ENCODE measurements at regions not wholly inside any gene's neighbourhood (a gene's known extent, or its start where the extent isn't known, plus 50 kb on each side); places are given as distances from the start of the nearest gene placed in this dataset.

DNA sequence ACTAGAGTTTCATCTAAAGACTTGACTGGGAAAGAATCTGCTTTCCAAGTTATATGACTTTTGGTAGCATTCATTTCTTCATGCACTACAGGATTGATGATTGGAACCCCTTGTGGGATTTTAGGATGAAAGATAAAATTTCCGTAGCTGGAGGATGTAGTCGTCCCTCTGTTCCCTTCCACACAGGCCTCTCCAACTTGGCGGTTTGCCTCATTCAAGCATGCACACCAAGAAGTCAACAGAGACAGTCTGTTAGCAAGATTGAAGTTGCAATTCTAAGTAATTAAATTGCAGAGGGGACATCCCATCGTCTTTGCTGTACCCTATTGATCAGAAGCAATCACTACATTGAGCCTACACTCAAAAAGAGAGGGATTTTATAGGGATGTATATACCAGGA is 777.4 kb upstream of the HS3ST1 start:
- TF ChIP-seq, protein P1, sequence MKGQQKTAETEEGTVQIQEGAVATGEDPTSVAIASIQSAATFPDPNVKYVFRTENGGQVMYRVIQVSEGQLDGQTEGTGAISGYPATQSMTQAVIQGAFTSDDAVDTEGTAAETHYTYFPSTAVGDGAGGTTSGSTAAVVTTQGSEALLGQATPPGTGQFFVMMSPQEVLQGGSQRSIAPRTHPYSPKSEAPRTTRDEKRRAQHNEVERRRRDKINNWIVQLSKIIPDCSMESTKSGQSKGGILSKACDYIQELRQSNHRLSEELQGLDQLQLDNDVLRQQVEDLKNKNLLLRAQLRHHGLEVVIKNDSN (CRISPR knock-in tag; IDR thresholded peaks at IDR 0.05): no peak
- TF ChIP-seq, protein P2, sequence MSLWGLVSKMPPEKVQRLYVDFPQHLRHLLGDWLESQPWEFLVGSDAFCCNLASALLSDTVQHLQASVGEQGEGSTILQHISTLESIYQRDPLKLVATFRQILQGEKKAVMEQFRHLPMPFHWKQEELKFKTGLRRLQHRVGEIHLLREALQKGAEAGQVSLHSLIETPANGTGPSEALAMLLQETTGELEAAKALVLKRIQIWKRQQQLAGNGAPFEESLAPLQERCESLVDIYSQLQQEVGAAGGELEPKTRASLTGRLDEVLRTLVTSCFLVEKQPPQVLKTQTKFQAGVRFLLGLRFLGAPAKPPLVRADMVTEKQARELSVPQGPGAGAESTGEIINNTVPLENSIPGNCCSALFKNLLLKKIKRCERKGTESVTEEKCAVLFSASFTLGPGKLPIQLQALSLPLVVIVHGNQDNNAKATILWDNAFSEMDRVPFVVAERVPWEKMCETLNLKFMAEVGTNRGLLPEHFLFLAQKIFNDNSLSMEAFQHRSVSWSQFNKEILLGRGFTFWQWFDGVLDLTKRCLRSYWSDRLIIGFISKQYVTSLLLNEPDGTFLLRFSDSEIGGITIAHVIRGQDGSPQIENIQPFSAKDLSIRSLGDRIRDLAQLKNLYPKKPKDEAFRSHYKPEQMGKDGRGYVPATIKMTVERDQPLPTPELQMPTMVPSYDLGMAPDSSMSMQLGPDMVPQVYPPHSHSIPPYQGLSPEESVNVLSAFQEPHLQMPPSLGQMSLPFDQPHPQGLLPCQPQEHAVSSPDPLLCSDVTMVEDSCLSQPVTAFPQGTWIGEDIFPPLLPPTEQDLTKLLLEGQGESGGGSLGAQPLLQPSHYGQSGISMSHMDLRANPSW (CRISPR knock-in tag; conservative IDR thresholded peaks at IDR 0.05; ENCODE audit: low read depth): no peak
- TF ChIP-seq, protein P3, sequence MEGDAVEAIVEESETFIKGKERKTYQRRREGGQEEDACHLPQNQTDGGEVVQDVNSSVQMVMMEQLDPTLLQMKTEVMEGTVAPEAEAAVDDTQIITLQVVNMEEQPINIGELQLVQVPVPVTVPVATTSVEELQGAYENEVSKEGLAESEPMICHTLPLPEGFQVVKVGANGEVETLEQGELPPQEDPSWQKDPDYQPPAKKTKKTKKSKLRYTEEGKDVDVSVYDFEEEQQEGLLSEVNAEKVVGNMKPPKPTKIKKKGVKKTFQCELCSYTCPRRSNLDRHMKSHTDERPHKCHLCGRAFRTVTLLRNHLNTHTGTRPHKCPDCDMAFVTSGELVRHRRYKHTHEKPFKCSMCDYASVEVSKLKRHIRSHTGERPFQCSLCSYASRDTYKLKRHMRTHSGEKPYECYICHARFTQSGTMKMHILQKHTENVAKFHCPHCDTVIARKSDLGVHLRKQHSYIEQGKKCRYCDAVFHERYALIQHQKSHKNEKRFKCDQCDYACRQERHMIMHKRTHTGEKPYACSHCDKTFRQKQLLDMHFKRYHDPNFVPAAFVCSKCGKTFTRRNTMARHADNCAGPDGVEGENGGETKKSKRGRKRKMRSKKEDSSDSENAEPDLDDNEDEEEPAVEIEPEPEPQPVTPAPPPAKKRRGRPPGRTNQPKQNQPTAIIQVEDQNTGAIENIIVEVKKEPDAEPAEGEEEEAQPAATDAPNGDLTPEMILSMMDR (IDR thresholded peaks at IDR 0.05): no peak
- TF ChIP-seq CREM (CRISPR knock-in tag; IDR thresholded peaks at IDR 0.05) (no peak), FOXK1 (CRISPR knock-in tag; IDR thresholded peaks at IDR 0.05) (no peak)
- TF ChIP-seq, protein P4, sequence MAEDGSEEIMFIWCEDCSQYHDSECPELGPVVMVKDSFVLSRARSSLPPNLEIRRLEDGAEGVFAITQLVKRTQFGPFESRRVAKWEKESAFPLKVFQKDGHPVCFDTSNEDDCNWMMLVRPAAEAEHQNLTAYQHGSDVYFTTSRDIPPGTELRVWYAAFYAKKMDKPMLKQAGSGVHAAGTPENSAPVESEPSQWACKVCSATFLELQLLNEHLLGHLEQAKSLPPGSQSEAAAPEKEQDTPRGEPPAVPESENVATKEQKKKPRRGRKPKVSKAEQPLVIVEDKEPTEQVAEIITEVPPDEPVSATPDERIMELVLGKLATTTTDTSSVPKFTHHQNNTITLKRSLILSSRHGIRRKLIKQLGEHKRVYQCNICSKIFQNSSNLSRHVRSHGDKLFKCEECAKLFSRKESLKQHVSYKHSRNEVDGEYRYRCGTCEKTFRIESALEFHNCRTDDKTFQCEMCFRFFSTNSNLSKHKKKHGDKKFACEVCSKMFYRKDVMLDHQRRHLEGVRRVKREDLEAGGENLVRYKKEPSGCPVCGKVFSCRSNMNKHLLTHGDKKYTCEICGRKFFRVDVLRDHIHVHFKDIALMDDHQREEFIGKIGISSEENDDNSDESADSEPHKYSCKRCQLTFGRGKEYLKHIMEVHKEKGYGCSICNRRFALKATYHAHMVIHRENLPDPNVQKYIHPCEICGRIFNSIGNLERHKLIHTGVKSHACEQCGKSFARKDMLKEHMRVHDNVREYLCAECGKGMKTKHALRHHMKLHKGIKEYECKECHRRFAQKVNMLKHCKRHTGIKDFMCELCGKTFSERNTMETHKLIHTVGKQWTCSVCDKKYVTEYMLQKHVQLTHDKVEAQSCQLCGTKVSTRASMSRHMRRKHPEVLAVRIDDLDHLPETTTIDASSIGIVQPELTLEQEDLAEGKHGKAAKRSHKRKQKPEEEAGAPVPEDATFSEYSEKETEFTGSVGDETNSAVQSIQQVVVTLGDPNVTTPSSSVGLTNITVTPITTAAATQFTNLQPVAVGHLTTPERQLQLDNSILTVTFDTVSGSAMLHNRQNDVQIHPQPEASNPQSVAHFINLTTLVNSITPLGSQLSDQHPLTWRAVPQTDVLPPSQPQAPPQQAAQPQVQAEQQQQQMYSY (CRISPR knock-in tag; IDR thresholded peaks at IDR 0.05): no peak
